ENCODE measurements at regions not wholly inside any gene's neighbourhood (a gene's known extent, or its start where the extent isn't known, plus 50 kb on each side); places are given as distances from the start of the nearest gene placed in this dataset.

DNA sequence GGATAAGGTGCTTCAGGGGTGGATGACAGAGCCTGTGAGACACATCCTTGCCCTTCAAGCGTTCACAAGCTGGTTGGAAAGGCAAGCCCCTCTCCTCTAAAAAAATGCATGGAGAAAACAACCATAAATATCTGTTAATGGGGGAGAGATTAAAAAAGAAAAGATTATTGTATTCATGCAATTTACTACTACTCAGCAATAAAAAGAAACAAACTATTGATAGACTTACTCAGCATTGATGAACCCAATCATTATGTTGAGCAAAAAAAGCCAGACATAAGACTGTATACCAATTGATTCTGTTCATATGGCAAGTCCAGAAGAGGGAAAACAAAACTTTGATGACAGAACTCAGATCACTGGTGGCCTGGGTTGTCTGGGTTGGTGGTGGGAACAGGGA is 138.7 kb upstream of the IRF2BP2 start:
- DNase-seq: no peak

DNA sequence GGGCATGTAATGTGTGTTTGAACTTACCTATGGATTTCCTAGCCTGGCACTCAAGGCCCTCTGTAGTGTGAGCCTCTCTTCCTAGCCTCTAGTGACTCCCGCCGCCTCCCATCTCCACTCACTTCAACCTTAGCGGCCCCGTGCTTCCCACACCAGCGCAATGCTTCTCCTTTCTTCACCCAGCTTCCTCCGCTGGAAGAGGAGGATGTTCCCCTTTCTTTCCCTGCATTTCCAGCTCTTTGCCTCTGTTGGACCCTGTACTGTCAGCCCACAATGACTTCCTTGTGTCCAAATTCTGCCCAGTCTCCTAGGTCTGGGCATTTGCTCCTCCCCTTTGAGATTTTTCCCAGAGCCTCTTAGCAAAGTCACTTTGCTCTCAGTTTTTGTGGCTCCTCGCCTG is 138.1 kb upstream of the IRF2BP2 start:
- no peak for DNase-seq

DNA sequence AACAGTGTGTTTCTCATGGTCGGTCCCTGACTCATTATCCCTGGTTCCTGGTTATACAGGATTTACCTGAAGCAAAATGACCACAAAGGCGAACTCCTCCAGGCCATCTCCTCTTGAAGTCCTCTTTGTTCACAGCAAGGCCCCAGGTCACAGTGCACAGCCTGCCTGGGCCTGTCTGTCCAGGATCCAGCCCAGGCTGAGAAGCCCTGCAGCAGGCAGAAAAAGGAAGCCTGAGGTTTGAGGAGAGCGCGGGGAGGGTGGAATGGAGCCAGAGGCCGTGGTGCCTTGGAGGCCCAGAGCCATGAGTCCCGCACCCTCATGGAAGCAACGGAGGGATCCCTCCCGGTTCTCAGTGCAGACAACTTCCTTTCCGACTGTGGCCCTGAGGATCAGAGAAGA is 136.8 kb upstream of the IRF2BP2 start:
- DNase-seq: no peak

DNA sequence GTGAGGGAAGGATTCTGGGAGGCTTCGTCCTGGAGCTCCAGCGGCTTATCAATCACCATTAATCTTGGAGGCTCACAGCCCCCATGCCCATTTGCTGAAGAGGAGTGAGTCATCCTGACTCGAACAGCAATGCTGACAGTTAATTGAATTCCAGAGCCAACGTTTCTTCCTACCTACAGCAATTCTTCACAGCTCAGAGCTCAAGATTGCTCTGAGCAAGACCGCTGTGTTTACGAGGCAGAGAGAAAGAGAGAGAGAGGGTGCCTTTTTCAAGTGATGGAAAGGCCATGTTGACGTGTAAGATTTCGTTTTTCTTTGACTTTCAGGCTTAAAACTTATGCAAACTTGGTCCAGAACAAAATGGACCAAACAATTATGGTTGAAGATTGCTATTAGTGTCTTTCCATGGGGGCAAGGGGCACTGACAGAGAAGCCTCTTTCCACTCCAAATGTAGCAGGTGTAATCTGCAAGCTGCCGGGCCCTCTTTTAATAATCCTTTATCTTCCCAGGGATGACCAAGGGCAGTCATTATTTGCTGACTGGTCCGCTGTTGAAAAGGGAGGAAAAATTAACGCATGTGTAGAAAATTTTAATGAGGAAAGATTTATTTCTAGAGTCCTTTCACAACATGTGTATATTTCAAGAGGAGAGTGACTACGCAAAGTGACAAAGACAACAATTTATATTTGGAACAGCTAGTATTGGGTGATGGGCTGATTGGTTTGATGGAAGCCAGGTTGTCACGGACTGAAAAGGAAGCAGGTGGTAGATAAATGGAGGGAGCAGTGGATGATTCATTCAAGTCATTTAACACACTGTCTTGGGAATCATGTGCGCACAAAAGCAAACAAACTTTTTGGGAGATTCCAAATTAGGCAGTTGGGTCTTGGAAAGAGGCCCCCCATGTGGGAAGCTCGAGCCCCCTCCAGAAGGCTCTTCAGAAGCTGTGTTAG is 136.1 kb upstream of the IRF2BP2 start:
- DNase-seq: peak; percentile 61

DNA sequence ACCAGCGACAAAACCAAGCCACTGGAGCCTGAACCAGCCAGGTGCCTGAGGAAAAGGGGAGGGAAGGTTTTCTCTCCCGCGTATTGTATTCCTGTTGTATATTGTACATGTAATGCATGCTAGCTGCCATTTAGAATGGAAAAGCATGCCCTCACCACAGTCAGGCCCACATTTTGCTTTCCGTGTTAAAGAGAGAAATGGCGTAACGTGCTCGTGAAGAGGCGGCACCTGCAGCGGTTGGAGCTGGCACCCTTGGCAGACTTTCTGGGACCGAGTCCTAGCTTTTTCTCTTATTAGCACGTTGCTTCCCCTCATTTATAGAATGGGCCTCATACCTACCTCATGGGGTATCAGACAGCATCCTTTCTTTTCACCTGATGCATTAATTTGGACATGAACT is 135.3 kb upstream of the IRF2BP2 start:
- no peak for DNase-seq

DNA sequence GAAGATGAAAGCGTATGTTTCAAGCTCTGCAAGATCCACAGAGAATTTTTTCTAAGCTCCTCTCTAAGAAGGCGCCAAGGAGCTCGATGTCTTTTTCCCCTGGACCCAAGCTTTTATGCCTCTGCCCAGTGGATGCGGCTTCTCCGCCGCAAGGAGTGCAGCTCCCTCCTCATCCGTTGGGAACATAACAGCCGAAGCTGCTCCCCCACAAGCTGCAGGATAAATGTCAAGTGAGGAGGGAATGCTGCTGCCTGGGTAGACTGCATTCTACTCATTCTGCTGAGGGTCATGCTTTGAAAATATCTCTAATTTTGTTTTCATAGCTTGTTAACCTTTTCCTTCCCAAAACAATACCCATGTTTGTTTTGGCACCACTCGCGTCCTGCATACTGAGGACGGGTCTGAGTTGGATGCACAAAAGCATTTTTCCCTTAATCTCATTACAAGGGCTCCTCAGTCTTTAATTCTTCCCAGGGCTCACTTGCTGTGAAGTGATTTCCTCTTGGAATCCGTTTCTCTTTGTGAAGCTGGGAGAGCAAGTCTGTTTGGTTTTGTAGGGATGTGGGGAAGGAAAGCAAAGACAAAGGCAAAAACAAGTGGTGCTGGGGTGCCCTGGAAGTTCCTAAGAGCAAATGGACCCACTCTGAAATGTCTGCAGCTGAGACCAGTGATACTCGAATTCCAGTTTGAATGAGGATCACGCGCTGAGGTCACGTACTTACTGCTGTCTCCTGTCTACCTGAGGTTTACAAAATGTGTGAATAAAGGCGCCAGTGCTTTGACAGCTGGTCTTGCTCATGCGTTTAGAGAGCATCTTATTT is 134.0 kb upstream of the IRF2BP2 start:
- peak; percentile 93 for DNase-seq

DNA sequence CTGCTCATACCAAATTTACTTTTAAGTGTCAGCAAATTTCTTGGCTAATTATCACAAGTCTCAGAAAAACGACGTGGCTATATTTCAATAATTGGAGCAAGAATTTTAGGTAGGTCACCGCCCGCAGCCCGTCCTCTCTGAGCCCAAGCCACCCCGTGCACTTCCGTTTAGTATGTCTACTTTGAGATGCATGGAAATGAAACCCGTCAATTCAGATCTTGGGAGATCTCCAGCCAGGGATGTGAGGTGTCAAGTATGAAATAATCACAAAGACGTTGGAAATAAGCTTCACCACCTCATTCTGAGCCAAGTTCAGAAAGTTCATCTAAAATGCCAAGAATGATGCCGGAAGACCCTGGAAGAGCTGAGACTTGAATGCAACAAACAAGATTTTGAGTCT is 132.6 kb upstream of the IRF2BP2 start:
- DNase-seq: no peak

DNA sequence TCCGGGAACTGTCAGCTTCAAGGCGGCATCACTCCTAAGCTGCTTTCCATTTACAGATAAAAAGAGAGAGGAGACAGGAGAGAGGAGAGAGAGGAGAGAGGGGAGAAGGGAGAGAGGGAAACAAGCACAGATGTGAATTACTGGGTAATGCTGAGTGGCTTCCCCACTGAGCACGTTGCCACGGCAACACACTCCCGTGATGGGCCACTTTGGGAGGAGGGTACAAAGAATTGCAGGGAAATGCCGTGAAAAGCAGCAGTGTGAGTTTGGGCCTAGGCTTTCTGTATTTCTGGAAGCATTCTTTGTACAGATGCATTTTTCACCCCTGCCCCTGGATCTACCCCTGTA is 128.0 kb upstream of the IRF2BP2 start:
- no peak for DNase-seq

DNA sequence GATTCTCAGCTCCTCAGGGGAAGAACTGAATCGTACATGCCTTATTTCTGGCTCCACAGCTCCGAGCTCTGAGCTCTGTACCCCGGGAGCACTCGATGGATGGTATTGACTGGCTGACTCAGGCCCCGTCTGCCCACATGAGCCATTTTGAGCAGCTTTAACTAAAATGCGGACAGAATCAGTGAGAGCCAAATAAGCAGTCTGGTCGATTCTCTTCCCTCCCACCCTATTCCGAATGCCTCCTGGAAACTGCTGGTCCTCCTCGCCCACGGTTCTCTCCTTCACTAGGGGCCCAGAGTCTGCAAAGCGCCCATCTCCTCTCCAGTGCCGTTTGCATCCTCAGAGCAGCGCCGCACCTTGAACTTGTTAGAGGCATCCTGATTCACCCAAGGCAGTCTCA is 125.9 kb upstream of the IRF2BP2 start:
- no peak for DNase-seq

DNA sequence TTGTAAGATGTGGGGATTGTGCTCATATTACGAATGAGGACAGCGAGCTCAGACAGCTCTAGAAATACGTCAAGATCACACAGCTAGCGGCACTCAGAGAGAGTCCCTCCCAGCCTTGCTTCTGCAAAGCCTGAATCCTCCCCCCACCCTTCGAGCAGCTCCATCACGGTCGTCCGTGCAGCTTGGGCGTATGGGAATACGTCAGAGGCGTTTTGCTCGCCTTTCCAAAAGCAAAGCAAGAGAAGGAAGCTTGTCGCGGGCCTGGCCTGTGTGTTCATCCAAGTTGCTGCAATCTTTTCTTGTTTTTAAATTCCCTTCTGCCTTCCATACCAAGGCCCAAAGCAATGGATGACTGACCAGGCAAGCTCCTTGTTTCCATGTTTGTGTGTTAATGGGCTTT is 125.5 kb upstream of the IRF2BP2 start:
- DNase-seq: no peak

DNA sequence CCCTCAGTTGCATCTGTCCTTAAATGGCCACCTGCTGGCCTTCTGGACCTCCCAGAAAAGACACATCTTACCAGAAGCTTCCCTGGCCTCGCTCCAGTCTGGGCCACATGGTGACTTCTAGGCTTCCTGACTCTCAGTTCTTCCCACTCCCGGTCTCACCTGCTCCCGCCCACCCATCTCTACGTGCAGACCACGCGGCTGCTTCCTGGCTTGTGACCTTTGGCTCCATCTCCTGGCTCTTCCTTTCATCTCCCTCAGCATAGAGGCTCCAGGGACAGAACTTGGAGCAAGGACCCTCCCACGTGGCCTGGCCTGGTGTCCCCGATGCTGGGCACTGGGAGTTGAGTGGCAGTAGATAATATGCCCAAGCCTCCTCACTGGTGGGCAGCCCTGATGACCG is 124.9 kb upstream of the IRF2BP2 start:
- no peak for DNase-seq

DNA sequence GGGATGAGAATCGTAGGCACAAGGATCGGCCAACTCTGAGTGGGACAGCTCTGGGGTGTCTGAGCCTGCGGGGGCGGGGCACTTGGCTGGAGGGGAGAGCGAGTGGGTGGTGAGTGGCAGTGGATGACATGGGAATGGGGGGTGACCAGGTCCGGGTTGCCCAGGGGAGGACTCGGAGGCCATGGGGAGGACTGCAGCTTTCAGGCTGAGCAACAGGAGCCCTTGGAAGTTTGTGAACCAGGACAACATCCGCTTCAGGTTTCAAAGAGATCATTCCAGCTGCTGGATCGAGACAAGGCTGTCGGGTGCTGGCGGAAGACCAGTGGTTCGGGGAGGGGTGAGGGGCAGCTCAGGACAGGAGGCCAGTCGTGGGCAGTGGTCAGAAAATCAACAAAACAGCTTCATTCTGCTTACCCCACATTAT is 124.4 kb upstream of the IRF2BP2 start:
- no peak for DNase-seq

DNA sequence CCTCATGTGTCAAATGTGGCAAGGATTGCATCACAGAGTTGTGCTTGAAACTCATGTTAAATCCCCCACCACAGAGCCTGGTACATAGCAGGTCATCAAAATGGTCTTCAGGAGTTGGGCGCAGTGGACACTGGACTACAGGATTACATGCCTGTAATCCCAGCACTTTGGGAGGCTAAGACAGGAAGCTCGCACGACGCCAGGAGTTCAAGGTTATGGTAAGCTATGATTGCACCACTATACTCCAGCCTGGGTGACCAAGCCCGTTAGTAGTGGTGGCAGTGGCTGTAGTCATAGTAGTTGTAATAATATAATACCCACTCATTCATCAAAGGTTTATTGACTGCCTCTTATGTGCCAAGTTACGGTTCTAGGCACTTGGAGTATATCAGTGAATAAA is 123.4 kb upstream of the IRF2BP2 start:
- DNase-seq: no peak

DNA sequence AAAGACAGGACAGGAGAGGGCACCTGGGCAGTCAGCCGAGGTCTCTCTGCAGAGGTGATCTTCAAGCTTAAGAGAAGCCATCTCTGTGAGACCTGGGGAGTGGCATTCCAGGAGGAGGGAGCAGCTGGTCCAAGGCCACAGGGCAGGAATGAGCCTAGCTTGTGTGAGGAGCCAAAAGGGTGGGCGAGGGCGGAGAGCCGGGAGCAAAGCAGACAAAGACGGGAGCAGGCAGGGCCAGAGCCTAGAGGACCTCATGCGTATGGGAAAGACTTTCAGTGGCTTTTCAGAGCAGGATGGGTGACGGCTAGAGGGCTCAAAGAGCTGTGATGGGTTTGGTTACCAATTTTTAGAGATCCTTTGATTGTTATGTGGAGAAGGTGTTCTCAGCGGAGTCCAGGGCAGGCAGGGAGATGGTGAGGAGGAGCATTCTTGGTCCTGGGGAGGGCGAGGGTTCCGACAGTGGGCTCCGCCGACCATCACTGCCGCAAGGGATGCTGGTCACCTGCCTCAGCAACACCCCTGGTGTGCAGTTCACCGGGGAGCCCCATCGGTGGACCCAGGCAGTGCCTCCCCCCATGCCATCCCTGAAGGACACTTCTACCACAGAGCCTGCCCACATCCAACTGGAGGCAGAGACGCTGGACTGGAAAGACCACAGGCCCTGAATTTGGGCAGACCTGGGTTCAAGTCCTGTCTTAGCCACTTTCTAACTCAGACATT is 122.9 kb upstream of the IRF2BP2 start:
- no peak for DNase-seq

DNA sequence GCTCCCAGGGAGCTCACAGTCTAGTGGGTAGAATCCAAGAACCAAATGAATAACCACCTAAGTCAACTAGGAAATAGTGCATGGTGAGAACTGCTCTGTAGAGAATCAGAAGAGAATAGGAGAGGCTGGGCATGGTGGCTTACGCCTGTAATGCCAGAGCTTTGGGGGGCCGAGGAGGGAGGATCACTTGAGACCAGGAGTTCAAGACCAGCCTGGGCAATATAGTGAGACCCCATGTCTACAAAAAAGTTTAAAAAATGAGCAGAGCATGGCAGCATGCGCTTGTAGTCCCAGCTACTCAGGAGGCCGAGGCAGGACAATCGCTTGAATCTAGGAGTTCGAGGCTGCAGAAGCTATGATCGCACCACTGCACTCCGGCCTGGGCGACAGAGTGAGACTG is 122.3 kb upstream of the IRF2BP2 start:
- no peak for DNase-seq

DNA sequence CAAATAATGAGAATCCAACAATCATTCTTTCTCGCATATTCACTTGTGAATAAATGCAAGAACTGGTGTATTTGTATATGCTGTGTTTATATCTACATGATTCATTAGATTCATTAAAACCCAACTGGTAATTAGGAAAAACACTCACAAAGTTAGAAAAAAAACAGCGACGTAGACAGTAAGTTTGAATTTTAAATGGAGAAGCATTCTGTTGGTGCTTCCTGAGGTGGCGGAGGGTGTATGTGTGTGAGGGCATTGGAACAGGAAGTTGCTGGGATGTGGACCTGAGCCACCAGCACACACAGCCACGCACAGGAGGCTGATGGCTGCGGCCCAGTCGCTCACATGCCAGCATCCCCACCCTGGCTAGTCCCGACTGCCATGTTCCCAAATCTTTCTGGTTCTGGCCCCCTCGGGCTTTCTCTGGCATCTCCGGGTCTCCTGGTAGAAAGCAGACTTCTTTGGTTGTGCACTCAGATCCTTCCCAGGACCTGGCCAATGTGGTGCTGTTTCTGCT is 121.6 kb upstream of the IRF2BP2 start:
- no peak for DNase-seq

DNA sequence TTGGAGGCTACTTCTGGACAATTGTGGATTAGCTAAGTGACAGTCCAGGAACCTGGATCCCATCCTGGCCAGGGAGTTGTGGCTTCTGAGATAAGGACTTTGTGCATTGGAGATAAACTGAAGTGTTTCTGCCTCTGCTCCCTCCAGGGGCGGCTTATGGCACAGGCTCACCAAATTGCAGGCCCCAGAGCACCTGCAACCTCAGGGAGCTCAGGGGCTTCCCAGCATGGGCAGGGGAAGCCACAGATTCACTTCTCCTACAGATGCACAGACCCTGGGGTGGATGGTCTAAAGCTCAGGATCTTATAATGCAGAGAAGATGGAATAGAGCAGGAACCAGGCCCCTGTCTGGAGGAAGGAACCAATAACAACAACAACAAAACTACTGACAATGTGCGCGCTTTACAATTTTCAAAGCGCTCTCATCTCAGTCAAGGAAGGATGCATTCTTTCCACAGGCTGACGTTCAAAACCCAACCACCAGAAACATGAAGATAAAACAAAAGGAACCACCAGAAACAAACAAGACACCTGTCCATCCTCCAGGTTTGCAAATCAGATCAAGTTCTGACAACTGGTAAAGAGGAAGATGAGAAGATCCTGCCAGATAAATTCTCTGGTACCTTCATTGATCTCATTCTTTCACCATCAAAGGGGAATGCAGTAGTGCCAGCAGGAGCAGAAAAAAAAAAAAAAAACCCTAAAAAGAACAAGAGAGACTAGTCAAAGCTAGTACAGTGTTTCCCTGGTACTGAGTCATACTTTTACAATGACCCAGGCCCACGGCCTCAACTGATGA is 121.0 kb upstream of the IRF2BP2 start:
- DNase-seq: peak; percentile 92

DNA sequence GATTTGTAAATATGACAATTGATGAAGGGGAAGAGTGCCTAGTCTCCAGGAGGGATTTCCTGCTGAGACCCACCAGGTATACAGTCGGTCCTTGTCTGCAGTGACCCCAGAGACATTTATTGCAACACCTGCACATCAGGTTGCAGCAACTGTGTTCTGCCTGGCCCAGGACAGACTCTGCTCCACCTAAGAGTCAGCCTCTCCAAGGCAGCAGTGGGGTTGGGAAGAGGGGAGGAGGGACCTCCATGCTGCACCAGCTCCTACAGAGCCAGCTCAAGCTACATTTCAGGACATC is 120.4 kb upstream of the IRF2BP2 start:
- no peak for DNase-seq

DNA sequence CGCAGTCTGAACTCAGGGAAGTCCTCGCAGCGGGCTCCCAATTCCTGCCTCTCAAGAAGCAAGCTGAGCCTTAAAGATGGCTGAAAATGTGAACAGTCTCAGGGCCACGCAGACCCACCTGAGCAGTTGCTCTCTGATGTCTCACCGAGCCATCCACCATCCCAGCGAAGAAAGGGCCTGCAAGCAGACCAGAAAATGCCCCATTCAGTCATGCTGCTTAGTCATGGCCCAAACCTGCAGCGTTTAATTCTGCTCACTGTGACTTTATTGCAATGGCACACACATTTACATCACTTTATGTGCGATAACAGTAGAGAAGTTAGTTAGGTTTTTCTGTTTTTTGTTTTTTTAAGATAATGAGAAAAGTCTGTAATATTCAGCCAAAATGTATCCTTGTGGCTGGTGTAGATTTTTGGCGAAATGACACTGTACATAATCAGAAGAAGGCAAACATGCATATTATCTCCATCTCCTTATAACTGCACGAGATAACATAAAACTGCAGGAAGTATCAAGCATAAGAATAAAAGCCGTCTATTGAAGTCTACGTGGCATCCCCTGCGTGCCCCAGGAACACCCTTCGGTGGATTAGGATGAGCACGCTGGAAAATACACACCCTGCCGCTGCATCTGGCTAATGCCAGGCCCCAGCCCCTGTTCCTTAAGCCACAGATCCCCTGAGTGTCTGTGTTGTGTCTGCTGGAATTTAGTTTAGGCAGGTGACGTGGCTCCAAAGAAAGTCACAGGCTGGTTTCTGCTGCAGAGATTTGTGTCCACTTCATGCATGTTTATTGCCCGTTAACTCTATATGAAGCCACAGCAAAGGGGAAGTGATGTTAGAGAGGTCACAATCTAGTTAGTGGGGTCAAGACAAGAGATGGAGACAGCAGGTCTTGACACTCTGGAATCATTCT is 119.8 kb upstream of the IRF2BP2 start:
- DNase-seq: peak; percentile 62

DNA sequence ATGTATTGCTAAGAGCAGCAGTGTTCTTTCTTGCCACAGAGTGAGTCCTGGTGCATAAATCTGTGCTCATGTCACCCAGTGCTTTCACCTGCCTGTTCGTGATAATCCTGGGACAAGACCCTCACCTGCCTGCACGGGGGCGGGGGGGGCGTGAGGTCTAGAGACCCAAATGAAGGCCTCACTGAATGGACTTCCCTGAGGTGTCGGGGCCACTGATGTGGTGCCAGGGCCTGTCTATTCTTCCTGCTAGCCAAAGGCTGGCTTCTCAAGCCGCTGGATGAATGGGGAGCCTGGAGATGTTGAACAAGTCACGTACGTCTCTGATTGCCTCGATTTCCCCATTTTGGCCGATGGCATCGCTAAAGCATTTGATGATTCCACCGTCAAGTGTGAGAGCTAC is 118.8 kb upstream of the IRF2BP2 start:
- DNase-seq: no peak
